Erythroblast (primary cell): ENCODE measurements at regions not wholly inside any gene's neighbourhood (a gene's known extent, or its start where the extent isn't known, plus 50 kb on each side); places are given as distances from the start of the nearest gene placed in this dataset.

Experiments
- DNase-seq, 2 experiments: peaks; one replicate each; lab custom pipeline; 2025; lab: John Stamatoyannopoulos, UW
- GATA1 ChIP-seq: IDR thresholded peaks from 2 replicates; pipeline ENCODE4 v1.6.1; 2011; ENCODE audit warnings: low read depth, mild to moderate bottlenecking, control low read depth, low read length, moderate library complexity
- POLR2A ChIP-seq: IDR thresholded peaks from 2 replicates; pipeline ENCODE4 v1.6.1; 2011; ENCODE audit warnings: mild to moderate bottlenecking, low read length

- no peak for DNase-seq
- no peak for TF ChIP-seq GATA1
- no peak for TF ChIP-seq POLR2A
Measured at GRCh38 chr2:67534745-67535144, 137.6 kb downstream of the ETAA1 start.

GRCh38 chr2:67540962-67541361 lies 143.8 kb downstream of the ETAA1 start:
- DNase-seq = no peak
- no peak for TF ChIP-seq GATA1
- no peak for TF ChIP-seq POLR2A

GRCh38 chr2:67544286-67544685 lies 147.2 kb downstream of the ETAA1 start:
- TF ChIP-seq GATA1 (no peak), POLR2A (no peak)
- no peak for DNase-seq

- DNase-seq = no peak
- TF ChIP-seq POLR2A = no peak
- TF ChIP-seq GATA1 = no peak
Measured at GRCh38 chr2:67548317-67549201, 151.4 kb downstream of the ETAA1 start.

GRCh38 chr2:67559156-67559555 lies 162.0 kb downstream of the ETAA1 start:
- no peak for DNase-seq
- no peak for TF ChIP-seq POLR2A

GRCh38 chr2:67560771-67561456 lies 163.8 kb downstream of the ETAA1 start:
- TF ChIP-seq POLR2A = no peak
- no peak for DNase-seq

GRCh38 chr2:67561457-67561965 lies 164.4 kb downstream of the ETAA1 start:
- TF ChIP-seq POLR2A = no peak
- no peak for TF ChIP-seq GATA1
- DNase-seq = peak in 1 of 2 experiments; percentile 3

GRCh38 chr2:67564076-67564475 lies 166.9 kb downstream of the ETAA1 start:
- no peak for TF ChIP-seq POLR2A
- no peak for TF ChIP-seq GATA1
- DNase-seq = no peak

- no peak for TF ChIP-seq GATA1
- no peak for TF ChIP-seq POLR2A
- DNase-seq = no peak
Measured at GRCh38 chr2:67564626-67565025, 167.5 kb downstream of the ETAA1 start.

GRCh38 chr2:67565262-67565661 lies 168.1 kb downstream of the ETAA1 start:
- TF ChIP-seq GATA1 (no peak), POLR2A (no peak)
- no peak for DNase-seq

GRCh38 chr2:67565761-67566160 lies 168.6 kb downstream of the ETAA1 start:
- TF ChIP-seq POLR2A (no peak), GATA1 (no peak)
- no peak for DNase-seq

GRCh38 chr2:67566285-67566684 lies 169.2 kb downstream of the ETAA1 start:
- DNase-seq = no peak
- no peak for TF ChIP-seq GATA1
- no peak for TF ChIP-seq POLR2A

GRCh38 chr2:67566958-67567635 lies 170.0 kb downstream of the ETAA1 start:
- no peak for DNase-seq
- TF ChIP-seq POLR2A = no peak
- no peak for TF ChIP-seq GATA1

- TF ChIP-seq POLR2A = no peak
- no peak for TF ChIP-seq GATA1
- DNase-seq = no peak
Measured at GRCh38 chr2:67567886-67568285, 170.8 kb downstream of the ETAA1 start.
